ENCODE measurements at regions not wholly inside any gene's neighbourhood (a gene's known extent, or its start where the extent isn't known, plus 50 kb on each side); places are given as distances from the start of the nearest gene placed in this dataset.

GRCh38 chr18:70414315-70414900 is 125.6 kb downstream of the SOCS6 start:
- Histone ChIP-seq H3K9me3 (ENCODE audit: control insufficient read depth in 2 of 3, low read length in 3 of 3) (no peaks in the 10 kb centered on the region), H3K4me3 (ENCODE audit: low read length) (no peak overlapping the region), H3K27me3 (ENCODE audit: control insufficient read depth in 2 of 2, insufficient read depth in 2 of 2, low read length in 2 of 2) (no peaks in the 10 kb centered on the region), H3K4me1 (ENCODE audit: control insufficient read depth in 2 of 2, insufficient read depth in 2 of 2, low read length in 2 of 2) (no peaks in the 10 kb centered on the region), H3K27ac (ENCODE audit: low read depth, low read length) (no peak overlapping the region), H3K36me3 (ENCODE audit: control insufficient read depth in 2 of 3, insufficient read depth in 3 of 3, low read length in 3 of 3) (no peaks in the 10 kb centered on the region)
- intact Hi-C loops (cut with micrococcal nuclease) = no loop called here
- no peaks in the 10 kb centered on the region for H3K9me3 Mint-ChIP-seq
- DNase-seq (no peak), ATAC-seq (no peak)
- no peaks in the 10 kb centered on the region for H3K4me1 Mint-ChIP-seq
- peaks cover 6 to 21% (median 9%) of the 10 kb centered on the region in 5 donors for H3K27me3 Mint-ChIP-seq
- no peak overlapping the region for H3K4me3 Mint-ChIP-seq
- CTCF ChIA-PET = no interaction called here
- no peak overlapping the region for H3K27ac Mint-ChIP-seq
- POLR2A ChIA-PET = no interaction called here
- no peaks in the 10 kb centered on the region for H3K36me3 Mint-ChIP-seq

GRCh38 chr18:70413455-70413854 is 124.6 kb downstream of the SOCS6 start:
- Mint-ChIP-seq H3K4me3 (no peak overlapping the region), H3K9me3 (no peaks in the 10 kb centered on the region), H3K27ac (no peak overlapping the region), H3K36me3 (no peaks in the 10 kb centered on the region), H3K27me3 (peaks cover 3 to 24% (median 9%) of the 10 kb centered on the region in 5 donors), H3K4me1 (no peaks in the 10 kb centered on the region)
- intact Hi-C loops (cut with micrococcal nuclease) = no loop called here
- Histone ChIP-seq H3K36me3 (ENCODE audit: control insufficient read depth in 2 of 3, insufficient read depth in 3 of 3, low read length in 3 of 3) (no peaks in the 10 kb centered on the region), H3K4me1 (ENCODE audit: control insufficient read depth in 2 of 2, insufficient read depth in 2 of 2, low read length in 2 of 2) (no peaks in the 10 kb centered on the region), H3K9me3 (ENCODE audit: control insufficient read depth in 2 of 3, low read length in 3 of 3) (no peaks in the 10 kb centered on the region), H3K4me3 (ENCODE audit: low read length) (no peak overlapping the region), H3K27ac (ENCODE audit: low read depth, low read length) (no peak overlapping the region), H3K27me3 (ENCODE audit: control insufficient read depth in 2 of 2, insufficient read depth in 2 of 2, low read length in 2 of 2) (no peaks in the 10 kb centered on the region)
- ATAC-seq (no peak), DNase-seq (no peak)
- POLR2A ChIA-PET = no interaction called here
- CTCF ChIA-PET = no interaction called here

GRCh38 chr18:70411876-70412435 is 123.1 kb downstream of the SOCS6 start:
- intact Hi-C loops (cut with micrococcal nuclease) = no loop called here
- Histone ChIP-seq H3K4me3 (ENCODE audit: low read length) (no peak overlapping the region), H3K9me3 (ENCODE audit: control insufficient read depth in 2 of 3, low read length in 3 of 3) (no peaks in the 10 kb centered on the region), H3K4me1 (ENCODE audit: control insufficient read depth in 2 of 2, insufficient read depth in 2 of 2, low read length in 2 of 2) (no peaks in the 10 kb centered on the region), H3K27ac (ENCODE audit: low read depth, low read length) (no peak overlapping the region), H3K36me3 (ENCODE audit: control insufficient read depth in 2 of 3, insufficient read depth in 3 of 3, low read length in 3 of 3) (no peaks in the 10 kb centered on the region), H3K27me3 (ENCODE audit: control insufficient read depth in 2 of 2, insufficient read depth in 2 of 2, low read length in 2 of 2) (no peaks in the 10 kb centered on the region)
- DNase-seq = no peak
- no peak for ATAC-seq
- H3K27ac Mint-ChIP-seq = no peak overlapping the region
- H3K27me3 Mint-ChIP-seq = peaks cover 2 to 24% (median 9%) of the 10 kb centered on the region in 5 donors
- no peak overlapping the region for H3K4me3 Mint-ChIP-seq
- H3K4me1 Mint-ChIP-seq = no peaks in the 10 kb centered on the region
- POLR2A ChIA-PET = interaction anchor here (0.6 kb wide), 1 partner anchor 1504 kb away, joined by 3 read pairs; no protein-coding TSS in a partner anchor
- no peaks in the 10 kb centered on the region for H3K36me3 Mint-ChIP-seq
- CTCF ChIA-PET = no interaction called here
- no peaks in the 10 kb centered on the region for H3K9me3 Mint-ChIP-seq

GRCh38 chr18:70411307-70411706 is 122.5 kb downstream of the SOCS6 start:
- Histone ChIP-seq H3K27me3 (ENCODE audit: control insufficient read depth in 2 of 2, insufficient read depth in 2 of 2, low read length in 2 of 2) (no peaks in the 10 kb centered on the region), H3K9me3 (ENCODE audit: control insufficient read depth in 2 of 3, low read length in 3 of 3) (no peaks in the 10 kb centered on the region), H3K4me1 (ENCODE audit: control insufficient read depth in 2 of 2, insufficient read depth in 2 of 2, low read length in 2 of 2) (no peaks in the 10 kb centered on the region), H3K4me3 (ENCODE audit: low read length) (no peak overlapping the region), H3K27ac (ENCODE audit: low read depth, low read length) (no peak overlapping the region), H3K36me3 (ENCODE audit: control insufficient read depth in 2 of 3, insufficient read depth in 3 of 3, low read length in 3 of 3) (no peaks in the 10 kb centered on the region)
- Mint-ChIP-seq H3K4me1 (no peaks in the 10 kb centered on the region), H3K27ac (no peak overlapping the region), H3K36me3 (no peaks in the 10 kb centered on the region), H3K4me3 (no peak overlapping the region), H3K27me3 (peaks cover 2 to 21% (median 9%) of the 10 kb centered on the region in 5 donors), H3K9me3 (no peaks in the 10 kb centered on the region)
- POLR2A ChIA-PET = interaction anchor here (0.6 kb wide), 1 partner anchor 1505 kb away, joined by 3 read pairs; no protein-coding TSS in a partner anchor
- no peak for ATAC-seq
- no peak for DNase-seq
- intact Hi-C loops (cut with micrococcal nuclease) = no loop called here
- CTCF ChIA-PET = no interaction called here

GRCh38 chr18:70405052-70405451 is 116.2 kb downstream of the SOCS6 start:
- H3K9me3 ChIP-seq (ENCODE audit: control insufficient read depth in 2 of 3, low read length in 3 of 3) = no peaks in the 10 kb centered on the region
- H3K9me3 Mint-ChIP-seq = no peaks in the 10 kb centered on the region
- no peak overlapping the region for H3K4me3 ChIP-seq (ENCODE audit: low read length)
- POLR2A ChIA-PET = interaction anchor here (0.6 kb wide), 1 partner anchor 13 kb away, joined by 3 read pairs; no protein-coding TSS in a partner anchor
- no peak overlapping the region for H3K4me3 Mint-ChIP-seq
- intact Hi-C loops (cut with micrococcal nuclease) = no loop called here
- no peaks in the 10 kb centered on the region for H3K36me3 Mint-ChIP-seq
- DNase-seq = no peak
- no peak overlapping the region for H3K27ac Mint-ChIP-seq
- no peaks in the 10 kb centered on the region for H3K4me1 ChIP-seq (ENCODE audit: control insufficient read depth in 2 of 2, insufficient read depth in 2 of 2, low read length in 2 of 2)
- no peak for ATAC-seq
- H3K36me3 ChIP-seq (ENCODE audit: control insufficient read depth in 2 of 3, insufficient read depth in 3 of 3, low read length in 3 of 3) = no peaks in the 10 kb centered on the region
- H3K27ac ChIP-seq (ENCODE audit: low read depth, low read length) = no peak overlapping the region
- CTCF ChIA-PET = no interaction called here
- no peaks in the 10 kb centered on the region for H3K4me1 Mint-ChIP-seq
- no peaks in the 10 kb centered on the region for H3K27me3 ChIP-seq (ENCODE audit: control insufficient read depth in 2 of 2, insufficient read depth in 2 of 2, low read length in 2 of 2)
- peaks cover 2 to 9% (median 7%) of the 10 kb centered on the region in 5 donors for H3K27me3 Mint-ChIP-seq

- H3K36me3 ChIP-seq (ENCODE audit: control insufficient read depth in 2 of 3, insufficient read depth in 3 of 3, low read length in 3 of 3) = no peaks in the 10 kb centered on the region
- H3K27me3 ChIP-seq (ENCODE audit: control insufficient read depth in 2 of 2, insufficient read depth in 2 of 2, low read length in 2 of 2) = no peaks in the 10 kb centered on the region
- no peak overlapping the region for H3K4me3 ChIP-seq (ENCODE audit: low read length)
- Mint-ChIP-seq H3K9me3 (no peaks in the 10 kb centered on the region), H3K4me3 (no peak overlapping the region), H3K27ac (no peak overlapping the region), H3K4me1 (no peaks in the 10 kb centered on the region), H3K36me3 (no peaks in the 10 kb centered on the region), H3K27me3 (peaks cover 0 to 2% (median 0%) of the 10 kb centered on the region in 5 donors)
- H3K9me3 ChIP-seq (ENCODE audit: control insufficient read depth in 2 of 3, low read length in 3 of 3) = no peaks in the 10 kb centered on the region
- no peak for ATAC-seq
- no peak overlapping the region for H3K27ac ChIP-seq (ENCODE audit: low read depth, low read length)
- no peak for DNase-seq
- no peaks in the 10 kb centered on the region for H3K4me1 ChIP-seq (ENCODE audit: control insufficient read depth in 2 of 2, insufficient read depth in 2 of 2, low read length in 2 of 2)
- intact Hi-C loops (cut with micrococcal nuclease) = no loop called here
- ChIA-PET CTCF (interaction anchor here (0.6 kb wide), 1 partner anchor 22 kb away, joined by 3 read pairs; no protein-coding TSS in a partner anchor), POLR2A (no interaction called here)
Observed at GRCh38 chr18:70400476-70400875, 111.6 kb downstream of the SOCS6 start.

- intact Hi-C loops (cut with micrococcal nuclease) = no loop called here
- CTCF ChIA-PET = no interaction called here
- Mint-ChIP-seq H3K4me1 (no peaks in the 10 kb centered on the region), H3K9me3 (no peaks in the 10 kb centered on the region), H3K27ac (peak overlapping the region in 1 of 9 donors; percentile 57), H3K27me3 (peaks cover 0 to 2% (median 0%) of the 10 kb centered on the region in 5 donors), H3K36me3 (no peaks in the 10 kb centered on the region), H3K4me3 (no peak overlapping the region)
- Histone ChIP-seq H3K9me3 (ENCODE audit: control insufficient read depth in 2 of 3, low read length in 3 of 3) (no peaks in the 10 kb centered on the region), H3K4me1 (ENCODE audit: control insufficient read depth in 2 of 2, insufficient read depth in 2 of 2, low read length in 2 of 2) (no peaks in the 10 kb centered on the region), H3K27me3 (ENCODE audit: control insufficient read depth in 2 of 2, insufficient read depth in 2 of 2, low read length in 2 of 2) (no peaks in the 10 kb centered on the region), H3K27ac (ENCODE audit: low read depth, low read length) (no peak overlapping the region), H3K36me3 (ENCODE audit: control insufficient read depth in 2 of 3, insufficient read depth in 3 of 3, low read length in 3 of 3) (no peaks in the 10 kb centered on the region), H3K4me3 (ENCODE audit: low read length) (no peak overlapping the region)
- no peak for ATAC-seq
- no peak for DNase-seq
- POLR2A ChIA-PET = no interaction called here
Observed at GRCh38 chr18:70398076-70398475, 109.2 kb downstream of the SOCS6 start.

All from naive thymus-derived CD4-positive, alpha-beta T cell (primary cell).